HepG2 (cell line): ENCODE measurements at regions not wholly inside any gene's neighbourhood (a gene's known extent, or its start where the extent isn't known, plus 50 kb on each side); places are given as distances from the start of the nearest gene placed in this dataset.

Source experiments
- ATAC-seq: fragments of 200-7000 bp; cut with Tn5 transposase; 3 replicates; pipeline ENCODE4 v1.9.1; 2020; ENCODE audit warnings: mild to moderate bottlenecking, moderate library complexity
- BruUV-seq: library from RNA; stranded (reverse); fragments of 400-500 nt; replicated peaks from 2 replicates; lab custom pipeline; 2021; lab: Mats Ljungman, UMichigan
- CTCF ChIA-PET: fragments of 300-600 bp; formaldehyde crosslinking; extraction: SDS; loops from one replicate; lab custom pipeline; 2021; ENCODE audit warnings: low total read pairs, inconsistent platforms, low intra/inter-chr PET ratio; lab: Yijun Ruan, JAX
- POLR2A ChIA-PET: fragments of 350-600 bp; sonication (Branson Sonifier 250); formaldehyde crosslinking; loops from one replicate; lab custom pipeline; 2020; ENCODE audit warnings: antibody characterized with exemption, inconsistent platforms; lab: Yijun Ruan, JAX
- DNase-seq: peaks from one replicate; pipeline ENCODE4 v3.0.0-alpha.2; 2015; ENCODE audit warnings: low spot score
- FAIRE-seq: peaks from 3 replicates; lab custom pipeline; 2011; peaks lifted over from hg19 to GRCh38; lab: Jason Lieb, UNC
- H2AFZ ChIP-seq: one replicate; pipeline ENCODE4 v1.6.1; 2011; ENCODE audit warnings: low read length, inconsistent platforms
- H3K27ac ChIP-seq: fragments of 300-600 bp; 3 replicates; pipeline ENCODE4 v1.8.0; 2011; ENCODE audit warnings: mixed run types, mild to moderate bottlenecking, mixed read lengths, low read length, inconsistent platforms; ENCODE audit not compliant: insufficient read depth; ENCODE audit errors: extremely low read length
- H3K27me3 ChIP-seq, 2 experiments: fragments of 200-600 bp in 1 of 2; 2 replicates in 1 of 2; 3 replicates in 1 of 2; pipeline versions ENCODE4 v1.6.0 to v1.8.0; 2011; ENCODE audit warnings: low read length in 2 of 2, mild to moderate bottlenecking in 2 of 2, moderate library complexity in 2 of 2, inconsistent platforms in 1 of 2; ENCODE audit not compliant: insufficient read depth in 2 of 2, control insufficient read depth in 1 of 2
- H3K36me3 ChIP-seq, 2 experiments: fragments of 200-600 bp in 1 of 2; replicated peaks in 1 of 2; 2 replicates in 1 of 2; 3 replicates in 1 of 2; pipeline versions ENCODE4 v1.5.1 to v1.8.0; 2011; ENCODE audit warnings: low read length in 2 of 2, inconsistent platforms in 1 of 2; ENCODE audit not compliant: insufficient read depth in 2 of 2, control insufficient read depth in 1 of 2
- H3K4me1 ChIP-seq: 2 replicates; pipeline ENCODE4 v1.5.1; 2012; ENCODE audit warnings: low read length, inconsistent platforms; ENCODE audit not compliant: insufficient read depth
- H3K4me2 ChIP-seq: 2 replicates; pipeline ENCODE4 v1.6.0; 2011; ENCODE audit warnings: low read depth, low read length, inconsistent platforms
- H3K4me3 ChIP-seq, 3 experiments: fragments of 200-600 bp in 1 of 3; sonication (generic), shearing (Covaris generic) in 1 of 3; replicated peaks in 1 of 3; 2 replicates each; pipeline ENCODE4 v1.5.1; 2011 to 2016; ENCODE audit warnings: low read length in 3 of 3, inconsistent platforms in 2 of 3, low read depth in 2 of 3, mild to moderate bottlenecking in 2 of 3, control low read depth in 1 of 3, mixed read lengths in 1 of 3; ENCODE audit not compliant: insufficient read depth in 1 of 3
- H3K79me2 ChIP-seq: one replicate; pipeline ENCODE4 v1.6.1; 2011; ENCODE audit warnings: low read length, inconsistent platforms; ENCODE audit not compliant: insufficient read depth
- H3K9ac ChIP-seq: 2 replicates; pipeline ENCODE4 v1.6.0; 2011; ENCODE audit warnings: mild to moderate bottlenecking, low read depth, low read length, inconsistent platforms; ENCODE audit not compliant: insufficient read depth
- H3K9me3 ChIP-seq: 2 replicates; pipeline ENCODE4 v1.5.1; 2012; ENCODE audit warnings: mild to moderate bottlenecking, low read length
- H4K20me1 ChIP-seq: 2 replicates; pipeline ENCODE4 v1.6.0; 2011; ENCODE audit warnings: inconsistent platforms, mild to moderate bottlenecking, low read length, moderate library complexity; ENCODE audit not compliant: insufficient read depth
- CCAR2 ChIP-seq: fragments of 200-400 bp; formaldehyde crosslinking; optimal IDR thresholded peaks from 2 replicates; pipeline ENCODE3; 2018; ENCODE audit warnings: low read depth, mild to moderate bottlenecking, low read length, moderate library complexity
- CHCHD3 ChIP-seq: sonication (generic); formaldehyde crosslinking; IDR thresholded peaks from 2 replicates; pipeline ENCODE4 v1.8.0; 2022; ENCODE audit warnings: mild to moderate bottlenecking, missing genetic modification reagents, moderate library complexity
- EHMT2 ChIP-seq: fragments of 200-600 bp; sonication (generic); IDR thresholded peaks from 2 replicates; pipeline ENCODE4 v1.7.0; 2017; ENCODE audit warnings: antibody characterized with exemption, low read depth, low read length, borderline replicate concordance
- EP300 ChIP-seq, 3 experiments: sonication (generic) in 1 of 3; formaldehyde crosslinking in 1 of 3; IDR thresholded peaks; 2 replicates each; pipeline versions ENCODE4 v1.5.1 to v1.6.1; 2011 to 2020; ENCODE audit warnings: low read depth in 2 of 3, low read length in 2 of 3, borderline replicate concordance in 1 of 3, improper control_type of control experiment in 1 of 3, mild to moderate bottlenecking in 1 of 3, missing genetic modification reagents in 1 of 3, moderate library complexity in 1 of 3
- ETV5 ChIP-seq: IDR thresholded peaks from 2 replicates; pipeline ENCODE4 v1.6.1; 2018; ENCODE audit warnings: missing biosample characterization, missing genetic modification reagents, inconsistent platforms, borderline replicate concordance
- HNF1B ChIP-seq: sonication (generic); formaldehyde crosslinking; IDR thresholded peaks from 2 replicates; pipeline ENCODE4 v1.5.1; 2020; ENCODE audit warnings: mild to moderate bottlenecking, moderate library complexity, missing genetic modification reagents
- IRF1 ChIP-seq: sonication (generic); formaldehyde crosslinking; IDR thresholded peaks from 2 replicates; pipeline ENCODE4 v1.4.0; 2020; ENCODE audit warnings: low read depth, mild to moderate bottlenecking, missing genetic modification reagents
- MTF1 ChIP-seq: sonication (generic); formaldehyde crosslinking; IDR thresholded peaks from 2 replicates; pipeline ENCODE4 v1.5.0; 2020; ENCODE audit warnings: missing genetic modification reagents
- MXI1 ChIP-seq: IDR thresholded peaks from 3 replicates; pipeline ENCODE4 v1.6.1; 2012; ENCODE audit warnings: low read depth, low read length, inconsistent platforms, borderline replicate concordance
- NFE2L2 ChIP-seq: fragments of 150-350 bp; IDR thresholded peaks from 2 replicates; pipeline ENCODE4 v1.6.1; 2014; ENCODE audit warnings: low read length
- NFKBIZ ChIP-seq: IDR thresholded peaks from 2 replicates; pipeline ENCODE4 v1.6.1; 2018; ENCODE audit warnings: missing genetic modification reagents, missing compliant biosample characterization
- PHF20 ChIP-seq: sonication (generic); formaldehyde crosslinking; IDR thresholded peaks from 2 replicates; pipeline ENCODE4 v1.5.0; 2020; ENCODE audit warnings: mild to moderate bottlenecking, missing genetic modification reagents
- RARA ChIP-seq: IDR thresholded peaks from 2 replicates; pipeline ENCODE4 v1.6.1; 2016; ENCODE audit warnings: missing genetic modification reagents, missing compliant biosample characterization
- SIX4 ChIP-seq: sonication (generic); formaldehyde crosslinking; IDR thresholded peaks from 2 replicates; pipeline ENCODE4 v1.4.0; 2020; ENCODE audit warnings: missing genetic modification reagents
- SMAD9 ChIP-seq: sonication (generic); formaldehyde crosslinking; IDR thresholded peaks from 2 replicates; pipeline ENCODE4 v1.5.1; 2020; ENCODE audit warnings: mild to moderate bottlenecking, missing genetic modification reagents
- SMC3 ChIP-seq: IDR thresholded peaks from 2 replicates; pipeline ENCODE4 v1.6.1; 2011; ENCODE audit warnings: low read length, improper control_type of control experiment
- SP5 ChIP-seq: IDR thresholded peaks from 2 replicates; pipeline ENCODE4 v1.6.1; 2016; ENCODE audit warnings: low read depth, borderline replicate concordance
- XRCC5 ChIP-seq: fragments of 200-400 bp; formaldehyde crosslinking; optimal IDR thresholded peaks from 2 replicates; pipeline ENCODE3; 2017; ENCODE audit warnings: mild to moderate bottlenecking, low read length
- YEATS2 ChIP-seq: sonication (generic); formaldehyde crosslinking; IDR thresholded peaks from 2 replicates; pipeline ENCODE4 v1.4.0; 2020; ENCODE audit warnings: missing genetic modification reagents, borderline replicate concordance
- ZBTB2 ChIP-seq: sonication (generic); formaldehyde crosslinking; IDR thresholded peaks from 2 replicates; pipeline ENCODE4 v1.8.0; 2022; ENCODE audit warnings: low read depth, missing genetic modification reagents
- ZNF24 ChIP-seq: fragments of 450-650 bp; IDR thresholded peaks from 2 replicates; pipeline ENCODE4 v1.6.1; 2017; ENCODE audit warnings: antibody characterized with exemption, mild to moderate bottlenecking
- ZNF335 ChIP-seq: sonication (generic); formaldehyde crosslinking; IDR thresholded peaks from 2 replicates; pipeline ENCODE4 v1.4.0; 2020; ENCODE audit warnings: missing genetic modification reagents
- ZNF749 ChIP-seq: sonication (generic); formaldehyde crosslinking; IDR thresholded peaks from 2 replicates; pipeline ENCODE4 v1.8.0; 2022; ENCODE audit warnings: mild to moderate bottlenecking, missing genetic modification reagents, moderate library complexity, borderline replicate concordance
- ZNF816 ChIP-seq: sonication (generic); formaldehyde crosslinking; IDR thresholded peaks from 2 replicates; pipeline ENCODE4 v1.8.0; 2022; ENCODE audit warnings: missing genetic modification reagents, mild to moderate bottlenecking, borderline replicate concordance
- WGBS: methylation state at CpG from one replicate; pipeline ENCODE4 v1.1.6; 2017; ENCODE audit warnings: low lambda C conversion rate; 5-methylcytosine and 5-hydroxymethylcytosine counted together
- in situ Hi-C: cut with HindIII; loops from 2 replicates; pipeline ENCODE4 v1.10.0; 2017; ENCODE audit warnings: low pct_unique_long_range_greater_than_20kb; ENCODE audit not compliant: extremely low pct_ligation_motif_present
- intact Hi-C: fragments of 100-400 bp; cut with micrococcal nuclease; formaldehyde crosslinking; loops from one replicate; pipeline ENCODE4 v1.10.0; 2022; ENCODE audit not compliant: unreplicated experiment

- TF ChIP-seq HNF1B (CRISPR knock-in tag) = no peak
- TF ChIP-seq SP5 (CRISPR knock-in tag) = no peak
- TF ChIP-seq ETV5 = peak; percentile 62; the same call in 1 of the 2 replicates
- no peak for TF ChIP-seq NFE2L2
- TF ChIP-seq RARA (CRISPR knock-in tag) = peak; percentile 37; the same call in 1 of the 2 replicates
- peak in 1 of 2 experiments; percentile 38; a peak in 1 of 4 replicates for TF ChIP-seq EP300 (IDR thresholded peaks at IDR 0.05; ENCODE audit: low read depth in 2 of 2, low read length in 2 of 2)
- no peak for TF ChIP-seq EP300 (CRISPR knock-in tag; IDR thresholded peaks at IDR 0.05; ENCODE audit: borderline replicate concordance)
- TF ChIP-seq SMC3 = no peak
- no peak for TF ChIP-seq PHF20
- TF ChIP-seq MTF1 (CRISPR knock-in tag) = no peak
- no peak for TF ChIP-seq ZNF816 (CRISPR knock-in tag)
Measured at GRCh38 chr7:50837965-50838364, 55.3 kb upstream of the GRB10 start (continued).

DNA sequence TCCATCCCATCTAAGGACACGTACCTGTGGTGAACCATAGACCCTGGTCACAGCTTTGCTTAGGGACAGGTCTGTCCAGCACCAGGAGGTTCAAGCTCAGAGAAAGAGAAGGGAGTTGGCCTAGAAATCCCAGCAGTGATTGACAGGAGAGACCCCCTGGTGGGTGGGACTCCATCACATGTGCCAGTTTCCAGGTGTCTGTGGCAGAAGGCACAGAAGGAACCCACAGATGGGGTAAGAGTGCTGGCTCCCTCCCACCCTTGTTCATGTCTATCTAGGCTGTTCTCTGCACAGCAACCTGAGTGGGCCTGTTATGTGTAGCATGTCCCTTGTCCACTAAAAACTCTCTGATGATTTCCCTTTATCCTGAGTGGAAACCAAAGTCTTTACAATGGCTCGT lies 54.0 kb upstream of the GRB10 start:
- intact Hi-C loops = no loop called here
- 44% methylated on average over 2 of the region's 2 CpGs for WGBS
- H3K79me2 ChIP-seq = no peaks in the 10 kb centered on the region
- ChIA-PET CTCF (no interaction called here), POLR2A (no interaction called here)
- no TSS peak for BruUV-seq
- DNase-seq (no peak), FAIRE-seq (no peak), ATAC-seq (no peak)
- H3K4me1 ChIP-seq = peaks cover 20% of the 10 kb centered on the region
- H3K4me3 ChIP-seq = no peak overlapping the region
- H3K27ac ChIP-seq = no peak overlapping the region
- no peak overlapping the region for H3K4me2 ChIP-seq
- no peak overlapping the region for H2AFZ ChIP-seq
- in situ Hi-C loops = no loop called here
- H4K20me1 ChIP-seq = no peaks in the 10 kb centered on the region
- H3K9me3 ChIP-seq = no peaks in the 10 kb centered on the region
- no peak overlapping the region for H3K9ac ChIP-seq
- H3K27me3 ChIP-seq = peaks cover 0 to 22% of the 10 kb centered on the region in 2 experiments; a peak in 3 of 5 replicates
- no peaks in the 10 kb centered on the region for H3K36me3 ChIP-seq
- no peak for TF ChIP-seq ZBTB2 (CRISPR knock-in tag)
- TF ChIP-seq XRCC5 = no peak
- TF ChIP-seq EHMT2 = no peak
- no peak for TF ChIP-seq CHCHD3 (CRISPR knock-in tag)
- no peak for TF ChIP-seq NFKBIZ (CRISPR knock-in tag)
- TF ChIP-seq MXI1 = no peak
- TF ChIP-seq SIX4 (CRISPR knock-in tag) = no peak
- TF ChIP-seq SMAD9 = no peak
- no peak for TF ChIP-seq ZNF335
- TF ChIP-seq ZNF24 = no peak
- TF ChIP-seq YEATS2 (CRISPR knock-in tag) = no peak
- no peak for TF ChIP-seq CCAR2
- no peak for TF ChIP-seq ZNF749 (CRISPR knock-in tag)
- TF ChIP-seq IRF1 (CRISPR knock-in tag) = no peak
